ENCODE measurements at regions not wholly inside any gene's neighbourhood (a gene's known extent, or its start where the extent isn't known, plus 50 kb on each side); places are given as distances from the start of the nearest gene placed in this dataset.
A peak's percentile ranks its signal among the peaks of the same experiment; 100 is the strongest.

GRCh38 chr5:40274568-40274967, 405.1 kb upstream of the PTGER4 start:
- H3K4me3 ChIP-seq (ENCODE audit: low read length) = no peak overlapping the region
- DNase-seq (ENCODE audit: low read depth) = no peak
- no peak for TF ChIP-seq CTCF (IDR thresholded peaks at IDR 0.05; ENCODE audit: insufficient read depth, low read depth, low read length, missing control alignments)

- H3K4me3 ChIP-seq (ENCODE audit: low read length) = no peak overlapping the region
- peak; percentile 46 for DNase-seq (ENCODE audit: low read depth)
- no peak for TF ChIP-seq CTCF (IDR thresholded peaks at IDR 0.05; ENCODE audit: insufficient read depth, low read depth, low read length, missing control alignments)
Observed at GRCh38 chr5:40273936-40274335, 405.8 kb upstream of the PTGER4 start.

- H3K4me3 ChIP-seq (ENCODE audit: low read length) = no peak overlapping the region
- no peak for TF ChIP-seq CTCF (IDR thresholded peaks at IDR 0.05; ENCODE audit: insufficient read depth, low read depth, low read length, missing control alignments)
- no peak for DNase-seq (ENCODE audit: low read depth)
Observed at GRCh38 chr5:40271476-40271875, 408.2 kb upstream of the PTGER4 start.

GRCh38 chr5:40270274-40270845, 409.4 kb upstream of the PTGER4 start:
- no peak for TF ChIP-seq CTCF (IDR thresholded peaks at IDR 0.05; ENCODE audit: insufficient read depth, low read depth, low read length, missing control alignments)
- H3K4me3 ChIP-seq (ENCODE audit: low read length) = no peak overlapping the region
- no peak for DNase-seq (ENCODE audit: low read depth)

GRCh38 chr5:40268088-40268487, 411.6 kb upstream of the PTGER4 start:
- no peak overlapping the region for H3K4me3 ChIP-seq (ENCODE audit: low read length)
- TF ChIP-seq CTCF (IDR thresholded peaks at IDR 0.05; ENCODE audit: insufficient read depth, low read depth, low read length, missing control alignments) = no peak
- no peak for DNase-seq (ENCODE audit: low read depth)

GRCh38 chr5:40266952-40267351, 412.8 kb upstream of the PTGER4 start:
- no peak overlapping the region for H3K4me3 ChIP-seq (ENCODE audit: low read length)
- no peak for TF ChIP-seq CTCF (IDR thresholded peaks at IDR 0.05; ENCODE audit: insufficient read depth, low read depth, low read length, missing control alignments)
- peak; percentile 48 for DNase-seq (ENCODE audit: low read depth)

GRCh38 chr5:40261984-40262383, 417.7 kb upstream of the PTGER4 start:
- DNase-seq (ENCODE audit: low read depth) = no peak

More at GRCh38 chr5:40261984-40262383, 417.7 kb upstream of the PTGER4 start:
- TF ChIP-seq CTCF (IDR thresholded peaks at IDR 0.05; ENCODE audit: insufficient read depth, low read depth, low read length, missing control alignments) = no peak
- no peak overlapping the region for H3K4me3 ChIP-seq (ENCODE audit: low read length)
